C4-2B (cell line): ENCODE measurements at regions not wholly inside any gene's neighbourhood (a gene's known extent, or its start where the extent isn't known, plus 50 kb on each side); places are given as distances from the start of the nearest gene placed in this dataset.

Source experiments
- CTCF ChIP-seq: fragments of 450-650 bp; conservative IDR thresholded peaks from 2 replicates; pipeline ENCODE4 v1.5.1; 2017; ENCODE audit warnings: mild to moderate bottlenecking
- ZFX ChIP-seq: fragments of 450-650 bp; IDR thresholded peaks from 2 replicates; pipeline ENCODE4 v1.6.1; 2017

- TF ChIP-seq CTCF, result no peak
- no peak for TF ChIP-seq ZFX
Observed at GRCh38 chr2:46837704-46838103, 77.9 kb downstream of the MCFD2 start.
